Kidney (tissue), 13 donors: ENCODE measurements at regions not wholly inside any gene's neighbourhood (a gene's known extent, or its start where the extent isn't known, plus 50 kb on each side); places are given as distances from the start of the nearest gene placed in this dataset.

ENCODE experiments used
- DNase-seq, 5 donors: peaks; one replicate each; pipeline ENCODE4 v3.0.0-alpha.2; 2013 to 2020
- FAIRE-seq: peaks from 2 replicates; lab custom pipeline; 2012; peaks lifted over from hg19 to GRCh38; lab: Jason Lieb, UNC
- H3K27ac ChIP-seq, 2 donors: one replicate each; pipeline ENCODE4 v1.7.0; 2013; ENCODE audit warnings: low read depth in 2 of 2, low read length in 2 of 2, inconsistent platforms in 1 of 2
- H3K27me3 ChIP-seq: one replicate; pipeline ENCODE4 v1.7.1; 2013; ENCODE audit warnings: low read length, inconsistent platforms; ENCODE audit not compliant: control insufficient read depth, insufficient read depth
- H3K36me3 ChIP-seq, 3 donors: one replicate each; pipeline versions ENCODE4 v1.7.0 to v1.7.1; 2013; ENCODE audit warnings: low read length in 3 of 3, control low read depth in 1 of 3, inconsistent platforms in 1 of 3; ENCODE audit not compliant: insufficient read depth in 3 of 3, control insufficient read depth in 2 of 3
- H3K4me1 ChIP-seq, 3 donors: one replicate each; pipeline versions ENCODE4 v1.7.0 to v1.7.1; 2013; ENCODE audit warnings: low read length in 3 of 3, inconsistent platforms in 1 of 3, low read depth in 1 of 3; ENCODE audit not compliant: control insufficient read depth in 2 of 3, insufficient read depth in 2 of 3
- H3K4me3 ChIP-seq, 3 donors: one replicate each; pipeline versions ENCODE4 v1.7.0 to v1.8.1; 2013; ENCODE audit warnings: low read length in 3 of 3, control low read depth in 1 of 3, inconsistent platforms in 1 of 3
- H3K9ac ChIP-seq, 3 donors: one replicate each; pipeline versions ENCODE4 v1.7.0 to v1.7.1; 2013; ENCODE audit warnings: low read length in 3 of 3, control low read depth in 1 of 3, inconsistent platforms in 1 of 3
- H3K9me3 ChIP-seq, 3 donors: one replicate each; pipeline versions ENCODE4 v1.7.0 to v1.7.1; 2013; ENCODE audit warnings: low read length in 3 of 3, control low read depth in 1 of 3, inconsistent platforms in 1 of 3; ENCODE audit not compliant: control insufficient read depth in 2 of 3, insufficient read depth in 1 of 3
- CTCF ChIP-seq: IDR thresholded peaks from 3 replicates; pipeline ENCODE4 v1.5.1; 2012; ENCODE audit warnings: mild to moderate bottlenecking, moderate library complexity, borderline replicate concordance; ENCODE audit not compliant: insufficient read depth; ENCODE audit errors: extremely low read depth
- intact Hi-C: fragments of 100-400 bp; cut with DNase I; formaldehyde crosslinking; loops from one replicate; pipeline ENCODE4 v1.11.1; 2022
- donor health status: control.
- donor health status: control.
- donor health status: control.
- donor health status: control.
- donor health status: control.
- donor health status: DM: yes; HTN: yes; CAD: no.
- donor health status: Normal renal cell carcinoma (clear cell type).

- no peak for FAIRE-seq
- intact Hi-C loops, result no loop called here
- no peaks in the 10 kb centered on the region for H3K27me3 ChIP-seq
Measured at GRCh38 chr5:60333005-60333571, 366.9 kb downstream of the DEPDC1B start.

GRCh38 chr5:60332244-60333004 lies 367.5 kb downstream of the DEPDC1B start:
- H3K27me3 ChIP-seq, result no peaks in the 10 kb centered on the region
- no peak for DNase-seq
- no peaks in the 10 kb centered on the region for H3K9me3 ChIP-seq
- no peak for TF ChIP-seq CTCF
- intact Hi-C loops, result no loop called here
- H3K27ac ChIP-seq, result no peak overlapping the region
- no peaks in the 10 kb centered on the region for H3K36me3 ChIP-seq
- H3K9ac ChIP-seq, result no peak overlapping the region
- H3K4me3 ChIP-seq, result no peak overlapping the region
- FAIRE-seq, result no peak
- no peaks in the 10 kb centered on the region for H3K4me1 ChIP-seq

More at GRCh38 chr5:60333005-60333571, 366.9 kb downstream of the DEPDC1B start:
- no peaks in the 10 kb centered on the region for H3K4me1 ChIP-seq
- H3K4me3 ChIP-seq, result no peak overlapping the region
- no peaks in the 10 kb centered on the region for H3K36me3 ChIP-seq
- no peak overlapping the region for H3K9ac ChIP-seq
- no peak overlapping the region for H3K27ac ChIP-seq
- no peak for DNase-seq
- TF ChIP-seq CTCF, result no peak
- H3K9me3 ChIP-seq, result no peaks in the 10 kb centered on the region

GRCh38 chr5:60330236-60330635 lies 369.7 kb downstream of the DEPDC1B start:
- no peak for FAIRE-seq

More at GRCh38 chr5:60330236-60330635, 369.7 kb downstream of the DEPDC1B start:
- no peak for TF ChIP-seq CTCF
- Histone ChIP-seq H3K27me3 (no peaks in the 10 kb centered on the region), H3K4me1 (no peaks in the 10 kb centered on the region), H3K9ac (no peak overlapping the region), H3K9me3 (no peaks in the 10 kb centered on the region), H3K36me3 (no peaks in the 10 kb centered on the region), H3K27ac (no peak overlapping the region), H3K4me3 (no peak overlapping the region)
- no peak for DNase-seq
- intact Hi-C loops, result no loop called here
